PFSK-1 (cell line): ENCODE measurements at regions not wholly inside any gene's neighbourhood (a gene's known extent, or its start where the extent isn't known, plus 50 kb on each side); places are given as distances from the start of the nearest gene placed in this dataset.

Source experiments
- FOXP2 ChIP-seq: optimal IDR thresholded peaks from 2 replicates; pipeline ENCODE3; 2011; ENCODE audit warnings: borderline replicate concordance, control low read depth, inconsistent platforms; ENCODE audit not compliant: insufficient read depth; ENCODE audit errors: extremely low read length, extremely low read depth
- POLR2AphosphoS5 ChIP-seq: IDR thresholded peaks from 2 replicates; pipeline ENCODE4 v1.6.1; 2012; ENCODE audit warnings: low read depth, mild to moderate bottlenecking, control low read depth, low read length, moderate library complexity
- SIN3A ChIP-seq: IDR thresholded peaks from 2 replicates; pipeline ENCODE4 v1.6.1; 2012; ENCODE audit warnings: mild to moderate bottlenecking, low read length, moderate library complexity, borderline replicate concordance; ENCODE audit not compliant: insufficient read depth
- TAF1 ChIP-seq: IDR thresholded peaks from 2 replicates; pipeline ENCODE4 v1.6.1; 2012; ENCODE audit warnings: low read length, control low read depth, borderline replicate concordance; ENCODE audit not compliant: insufficient read depth
- TF ChIP-seq, protein P1 (sequence below), 2 experiments: IDR thresholded peaks; 2 replicates each; pipeline versions ENCODE4 v1.6.1 to v1.8.0; 2011 to 2012; ENCODE audit warnings: low read depth in 2 of 2, low read length in 2 of 2, control low read depth in 1 of 2, inconsistent platforms in 1 of 2, mild to moderate bottlenecking in 1 of 2, moderate library complexity in 1 of 2; ENCODE audit not compliant: insufficient read depth in 1 of 2

DNA sequence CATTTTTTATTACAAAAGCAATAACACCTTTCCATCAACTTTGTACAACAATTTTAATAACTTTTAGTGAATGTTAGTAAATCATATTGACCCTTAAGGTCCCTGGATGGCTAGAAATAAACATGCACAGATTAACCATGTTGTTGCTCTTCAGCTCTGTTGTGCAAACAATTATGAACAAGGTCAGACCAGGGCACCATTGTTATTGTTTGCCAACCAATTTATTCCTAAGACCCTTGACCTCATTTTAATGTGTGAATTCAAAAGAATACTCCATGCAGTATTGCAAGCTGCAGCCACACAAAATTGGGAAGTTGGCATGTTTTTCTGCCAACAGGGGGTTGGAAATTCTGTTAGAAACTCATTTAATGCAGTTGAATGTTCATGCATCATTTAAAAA, 426.6 kb upstream of the MAP3K7 start:
- TF ChIP-seq SIN3A: no peak
- TF ChIP-seq FOXP2: no peak
- TF ChIP-seq POLR2AphosphoS5: no peak
- TF ChIP-seq, protein P1, sequence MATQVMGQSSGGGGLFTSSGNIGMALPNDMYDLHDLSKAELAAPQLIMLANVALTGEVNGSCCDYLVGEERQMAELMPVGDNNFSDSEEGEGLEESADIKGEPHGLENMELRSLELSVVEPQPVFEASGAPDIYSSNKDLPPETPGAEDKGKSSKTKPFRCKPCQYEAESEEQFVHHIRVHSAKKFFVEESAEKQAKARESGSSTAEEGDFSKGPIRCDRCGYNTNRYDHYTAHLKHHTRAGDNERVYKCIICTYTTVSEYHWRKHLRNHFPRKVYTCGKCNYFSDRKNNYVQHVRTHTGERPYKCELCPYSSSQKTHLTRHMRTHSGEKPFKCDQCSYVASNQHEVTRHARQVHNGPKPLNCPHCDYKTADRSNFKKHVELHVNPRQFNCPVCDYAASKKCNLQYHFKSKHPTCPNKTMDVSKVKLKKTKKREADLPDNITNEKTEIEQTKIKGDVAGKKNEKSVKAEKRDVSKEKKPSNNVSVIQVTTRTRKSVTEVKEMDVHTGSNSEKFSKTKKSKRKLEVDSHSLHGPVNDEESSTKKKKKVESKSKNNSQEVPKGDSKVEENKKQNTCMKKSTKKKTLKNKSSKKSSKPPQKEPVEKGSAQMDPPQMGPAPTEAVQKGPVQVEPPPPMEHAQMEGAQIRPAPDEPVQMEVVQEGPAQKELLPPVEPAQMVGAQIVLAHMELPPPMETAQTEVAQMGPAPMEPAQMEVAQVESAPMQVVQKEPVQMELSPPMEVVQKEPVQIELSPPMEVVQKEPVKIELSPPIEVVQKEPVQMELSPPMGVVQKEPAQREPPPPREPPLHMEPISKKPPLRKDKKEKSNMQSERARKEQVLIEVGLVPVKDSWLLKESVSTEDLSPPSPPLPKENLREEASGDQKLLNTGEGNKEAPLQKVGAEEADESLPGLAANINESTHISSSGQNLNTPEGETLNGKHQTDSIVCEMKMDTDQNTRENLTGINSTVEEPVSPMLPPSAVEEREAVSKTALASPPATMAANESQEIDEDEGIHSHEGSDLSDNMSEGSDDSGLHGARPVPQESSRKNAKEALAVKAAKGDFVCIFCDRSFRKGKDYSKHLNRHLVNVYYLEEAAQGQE (IDR thresholded peaks at IDR 0.05; ENCODE audit: insufficient read depth in 1 of 2, low read depth in 2 of 2, low read length in 2 of 2): no peak
- TF ChIP-seq TAF1: no peak

DNA sequence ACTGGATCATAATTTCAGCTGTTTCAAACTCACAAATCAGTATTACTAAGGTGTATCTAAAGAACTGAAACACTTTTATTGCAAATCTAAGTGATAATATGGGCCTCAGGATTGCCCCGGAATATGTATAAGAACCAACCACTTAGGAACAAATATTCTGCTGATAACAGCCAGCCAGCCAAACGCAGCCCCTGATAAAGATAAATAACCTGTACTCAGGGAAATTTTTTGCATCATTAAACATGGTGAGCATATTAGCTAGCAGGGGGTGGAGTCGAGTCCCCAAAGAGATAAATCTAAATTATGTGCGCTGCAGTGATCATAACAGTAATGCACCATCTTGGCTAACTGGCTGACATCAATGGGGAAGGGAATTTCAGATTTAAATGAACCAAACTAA, 410.2 kb upstream of the MAP3K7 start:
- TF ChIP-seq FOXP2 (no peak), POLR2AphosphoS5 (no peak), TAF1 (no peak), SIN3A (no peak)
- TF ChIP-seq, protein P1 (IDR thresholded peaks at IDR 0.05; ENCODE audit: insufficient read depth in 1 of 2, low read depth in 2 of 2, low read length in 2 of 2): no peak

DNA sequence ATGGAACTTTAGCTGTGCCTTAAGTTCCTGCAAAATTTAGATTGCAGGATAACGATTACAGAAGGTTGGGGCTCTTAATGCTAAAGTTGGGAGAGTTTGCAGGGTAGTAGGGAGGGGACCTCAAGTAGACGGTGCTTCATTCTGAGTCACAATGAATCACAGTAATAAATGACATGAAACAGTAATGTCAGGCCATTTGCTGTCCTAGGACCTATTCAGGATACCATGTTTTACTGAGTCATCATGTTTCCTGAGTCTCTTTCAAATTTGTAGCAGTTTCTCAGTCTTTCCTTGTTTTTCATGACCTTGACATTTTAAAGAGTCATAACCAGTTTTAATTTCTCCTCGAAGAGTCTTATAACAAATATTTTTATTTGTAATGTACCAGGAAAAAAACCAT, 406.9 kb upstream of the MAP3K7 start:
- no peak for TF ChIP-seq POLR2AphosphoS5

DNA sequence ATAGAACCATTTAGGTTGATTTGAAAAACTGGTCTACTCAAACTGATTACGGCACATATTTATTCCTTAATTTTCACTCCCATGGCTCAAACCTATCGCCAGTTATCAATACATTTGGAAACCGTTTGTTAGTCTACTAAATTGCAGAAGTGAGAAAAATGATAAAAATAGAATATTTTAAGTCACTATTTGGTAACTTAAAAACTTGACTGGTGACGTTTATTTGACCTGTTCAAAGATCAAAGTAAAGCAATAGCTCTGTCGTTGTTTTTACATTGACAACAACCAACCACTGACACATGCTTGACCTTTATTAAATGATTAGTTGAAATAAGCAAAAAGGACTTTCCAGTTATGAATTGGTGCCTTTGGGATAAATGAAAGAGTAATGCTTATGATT, 402.9 kb upstream of the MAP3K7 start:
- no peak for TF ChIP-seq TAF1

DNA sequence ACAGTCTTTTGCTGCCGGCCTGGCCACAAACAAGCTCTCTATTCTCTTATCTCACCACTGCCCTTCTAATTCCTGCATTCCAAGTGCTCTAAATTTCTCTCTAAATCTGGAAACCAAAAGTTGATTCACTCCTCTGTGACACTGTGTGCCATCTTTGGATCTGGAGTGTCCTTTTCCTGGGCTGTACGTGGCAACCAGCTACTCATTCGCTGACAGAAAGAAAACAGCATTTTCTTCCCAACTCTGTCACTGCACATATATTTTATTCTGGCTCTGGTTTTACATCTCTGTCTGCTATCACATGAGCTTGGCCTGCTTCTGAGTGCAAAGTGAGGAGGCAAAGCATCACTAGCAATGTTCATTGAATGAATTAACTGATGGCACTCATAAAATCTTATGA, 397.2 kb upstream of the MAP3K7 start:
- no peak for TF ChIP-seq POLR2AphosphoS5
- TF ChIP-seq, protein P1 (IDR thresholded peaks at IDR 0.05; ENCODE audit: insufficient read depth in 1 of 2, low read depth in 2 of 2, low read length in 2 of 2): no peak
- no peak for TF ChIP-seq SIN3A
- TF ChIP-seq TAF1: no peak
- no peak for TF ChIP-seq FOXP2

DNA sequence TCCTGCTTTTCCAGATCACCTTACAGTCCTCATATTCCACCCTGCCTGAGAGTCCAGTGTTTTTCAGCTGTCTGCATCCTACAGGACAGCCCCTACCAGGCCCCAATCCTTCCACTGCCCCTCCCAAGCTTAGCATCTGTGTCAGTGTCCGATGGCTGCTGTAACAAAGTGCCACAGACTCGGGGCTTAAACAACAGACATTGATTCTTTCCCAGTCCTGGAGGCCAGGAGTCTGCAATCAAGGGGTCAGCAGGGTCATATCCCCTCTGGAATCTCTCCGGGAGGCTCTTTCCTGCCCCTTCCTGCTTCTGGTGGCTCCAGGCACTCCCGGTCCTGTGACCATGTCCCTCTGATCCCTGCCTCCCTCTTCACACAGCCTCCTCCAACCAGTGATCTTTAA, 396.6 kb upstream of the MAP3K7 start:
- TF ChIP-seq SIN3A: no peak
- TF ChIP-seq TAF1: no peak
- no peak for TF ChIP-seq POLR2AphosphoS5
- TF ChIP-seq FOXP2: no peak
- TF ChIP-seq, protein P1 (IDR thresholded peaks at IDR 0.05; ENCODE audit: insufficient read depth in 1 of 2, low read depth in 2 of 2, low read length in 2 of 2): no peak
